ENCODE measurements at regions not wholly inside any gene's neighbourhood (a gene's known extent, or its start where the extent isn't known, plus 50 kb on each side); places are given as distances from the start of the nearest gene placed in this dataset.

GRCh38 chr9:129342591-129343423, 164.7 kb upstream of the IER5L start:
- H3K27ac ChIP-seq (ENCODE audit: low read depth, low read length) = no peak overlapping the region
- H3K36me3 ChIP-seq (ENCODE audit: control insufficient read depth, insufficient read depth, low read length) = no peaks in the 10 kb centered on the region
- no peak overlapping the region for H3K4me3 ChIP-seq (ENCODE audit: low read length)
- H3K9ac ChIP-seq (ENCODE audit: low read length) = no peak overlapping the region
- H3K4me1 ChIP-seq (ENCODE audit: control insufficient read depth, insufficient read depth, low read length) = no peaks in the 10 kb centered on the region
- H3K27me3 ChIP-seq (ENCODE audit: control insufficient read depth, insufficient read depth, low read length) = no peaks in the 10 kb centered on the region

GRCh38 chr9:129341987-129342348, 163.9 kb upstream of the IER5L start:
- H3K27ac ChIP-seq (ENCODE audit: low read depth, low read length) = no peak overlapping the region
- no peaks in the 10 kb centered on the region for H3K36me3 ChIP-seq (ENCODE audit: control insufficient read depth, insufficient read depth, low read length)

DNA sequence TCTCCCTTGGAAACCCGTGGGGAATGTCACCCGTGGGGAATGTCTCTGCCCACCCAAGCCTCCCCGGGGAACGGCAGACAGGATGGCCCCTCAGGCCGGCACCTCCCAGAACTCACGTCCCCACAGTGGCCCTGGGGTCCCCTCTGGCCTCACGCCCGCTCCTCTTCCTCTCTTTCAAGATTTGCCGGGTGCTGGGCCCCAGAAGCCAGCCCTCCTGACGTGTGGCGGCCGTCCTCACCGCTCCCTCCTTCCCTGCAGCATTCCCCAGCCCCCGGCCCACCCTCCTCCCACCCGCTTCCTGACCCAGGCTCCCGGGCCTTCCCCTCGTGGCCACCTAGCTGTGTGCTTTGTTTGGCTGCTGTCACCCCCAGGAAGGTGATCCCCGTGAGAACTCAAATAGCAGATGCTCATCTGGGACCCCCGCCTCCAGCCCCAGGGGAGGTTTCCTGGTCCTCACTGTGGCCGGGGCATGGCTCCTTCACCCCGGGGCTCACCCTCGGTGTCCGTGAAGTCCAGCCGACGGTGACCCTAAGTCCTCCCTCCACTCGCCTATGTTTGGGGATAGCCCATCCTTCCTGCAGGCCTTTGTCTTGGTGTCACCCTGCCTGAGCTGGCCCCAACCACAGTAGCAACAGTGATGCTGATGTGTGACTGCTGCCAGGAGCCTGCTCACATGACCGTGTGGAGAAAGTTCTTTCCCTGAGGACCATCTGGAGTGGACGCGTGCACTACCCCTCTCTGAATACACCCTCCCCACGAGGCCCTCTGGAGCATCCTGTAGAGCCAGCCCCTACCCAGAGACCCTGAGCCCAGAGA, 163.3 kb upstream of the IER5L start:
- H3K4me3 ChIP-seq (ENCODE audit: low read length) = no peak overlapping the region
- H3K4me1 ChIP-seq (ENCODE audit: control insufficient read depth, insufficient read depth, low read length) = peaks cover 5% of the 10 kb centered on the region
- no peaks in the 10 kb centered on the region for H3K36me3 ChIP-seq (ENCODE audit: control insufficient read depth, insufficient read depth, low read length)
- H3K9ac ChIP-seq (ENCODE audit: low read length) = no peak overlapping the region
- H3K27me3 ChIP-seq (ENCODE audit: control insufficient read depth, insufficient read depth, low read length) = no peaks in the 10 kb centered on the region
- no peak overlapping the region for H3K27ac ChIP-seq (ENCODE audit: low read depth, low read length)

More at GRCh38 chr9:129341987-129342348, 163.9 kb upstream of the IER5L start:
- no peak overlapping the region for H3K4me3 ChIP-seq (ENCODE audit: low read length)
- peaks cover 3% of the 10 kb centered on the region for H3K4me1 ChIP-seq (ENCODE audit: control insufficient read depth, insufficient read depth, low read length)
- no peak overlapping the region for H3K9ac ChIP-seq (ENCODE audit: low read length)
- no peaks in the 10 kb centered on the region for H3K27me3 ChIP-seq (ENCODE audit: control insufficient read depth, insufficient read depth, low read length)

DNA sequence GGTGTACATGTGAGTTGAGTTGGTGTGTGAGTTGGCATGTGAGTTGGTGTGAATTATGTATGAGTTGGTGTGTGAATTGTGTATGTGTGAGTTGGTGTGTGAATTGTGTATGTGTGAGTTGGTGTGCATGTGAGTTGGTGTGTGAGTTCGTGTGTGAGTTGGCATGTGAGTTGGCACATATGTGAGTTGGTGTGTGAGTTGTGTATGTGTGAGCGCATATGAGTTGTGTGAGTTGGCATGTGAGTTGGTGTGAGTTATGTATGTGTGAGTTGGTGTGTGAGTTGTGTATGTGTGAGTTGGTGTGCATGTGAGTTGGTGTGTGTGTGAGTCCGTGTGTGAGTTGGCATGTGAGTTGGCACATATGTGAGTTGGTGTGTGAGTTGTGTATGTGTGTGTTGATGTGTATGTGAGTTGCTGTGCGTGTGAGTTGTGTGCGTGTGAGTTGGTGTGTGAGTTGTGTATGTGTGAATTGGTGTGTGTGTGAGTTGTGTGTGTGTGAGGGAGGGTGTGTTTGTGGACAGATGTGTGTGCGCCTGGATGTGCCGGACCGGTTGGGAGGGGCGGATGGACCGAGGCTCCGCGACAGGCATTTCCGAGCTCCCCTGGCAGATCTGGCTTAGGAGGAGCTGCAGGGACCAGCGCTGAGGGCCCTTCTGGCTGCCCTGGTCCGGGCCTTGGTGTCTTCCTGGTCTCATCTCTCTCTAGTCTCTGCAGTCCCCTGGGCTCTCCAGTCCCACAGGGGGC, 162.5 kb upstream of the IER5L start:
- peaks cover 13% of the 10 kb centered on the region for H3K4me1 ChIP-seq (ENCODE audit: control insufficient read depth, insufficient read depth, low read length)
- H3K9ac ChIP-seq (ENCODE audit: low read length) = no peak overlapping the region
- H3K27ac ChIP-seq (ENCODE audit: low read depth, low read length) = no peak overlapping the region

DNA sequence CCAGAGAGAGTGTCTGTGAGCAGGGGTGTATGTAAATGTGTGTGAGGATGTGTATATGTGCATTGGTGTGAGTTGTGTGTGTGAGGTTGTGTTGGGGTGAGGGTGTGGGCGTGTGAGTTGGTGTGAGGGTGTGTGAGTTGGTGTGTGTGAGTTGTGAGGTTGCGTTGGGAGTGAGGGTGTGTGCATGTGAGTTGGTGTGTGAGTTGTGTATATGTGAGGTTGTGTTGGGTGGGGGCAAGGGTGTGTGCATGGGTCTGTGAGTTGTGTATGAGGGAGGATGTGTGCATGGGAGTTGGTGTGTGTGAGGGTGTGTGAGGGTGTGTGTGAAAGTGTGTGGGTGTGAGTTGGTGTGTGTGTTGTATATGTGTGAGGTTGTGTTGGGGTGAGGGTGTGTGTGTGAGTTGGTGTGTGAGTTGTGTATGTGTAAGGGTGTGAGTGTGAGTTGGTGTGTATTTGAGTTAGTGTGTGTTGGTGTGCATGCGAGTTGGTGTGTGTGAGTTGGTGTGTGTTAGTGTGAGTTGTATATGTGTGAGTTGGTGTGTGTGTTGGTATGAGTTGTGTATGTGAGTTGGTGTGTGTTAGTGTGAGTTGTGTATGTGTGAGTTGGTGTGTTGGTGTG, 161.6 kb upstream of the IER5L start:
- H3K27ac ChIP-seq (ENCODE audit: low read depth, low read length) = no peak overlapping the region

More for the DNA sequence above, 162.5 kb upstream of the IER5L start:
- Histone ChIP-seq H3K4me3 (ENCODE audit: low read length) (no peak overlapping the region), H3K27me3 (ENCODE audit: control insufficient read depth, insufficient read depth, low read length) (no peaks in the 10 kb centered on the region), H3K36me3 (ENCODE audit: control insufficient read depth, insufficient read depth, low read length) (no peaks in the 10 kb centered on the region)

GRCh38 chr9:129338724-129339430, 160.8 kb upstream of the IER5L start:
- Histone ChIP-seq H3K27ac (ENCODE audit: low read depth, low read length) (no peak overlapping the region), H3K9ac (ENCODE audit: low read length) (no peak overlapping the region), H3K4me1 (ENCODE audit: control insufficient read depth, insufficient read depth, low read length) (peaks cover 24% of the 10 kb centered on the region)

More for the DNA sequence above, 161.6 kb upstream of the IER5L start:
- H3K36me3 ChIP-seq (ENCODE audit: control insufficient read depth, insufficient read depth, low read length) = no peaks in the 10 kb centered on the region
- peaks cover 18% of the 10 kb centered on the region for H3K4me1 ChIP-seq (ENCODE audit: control insufficient read depth, insufficient read depth, low read length)
- H3K27me3 ChIP-seq (ENCODE audit: control insufficient read depth, insufficient read depth, low read length) = no peaks in the 10 kb centered on the region
- H3K4me3 ChIP-seq (ENCODE audit: low read length) = no peak overlapping the region
- H3K9ac ChIP-seq (ENCODE audit: low read length) = no peak overlapping the region

GRCh38 chr9:129337336-129338140, 159.5 kb upstream of the IER5L start:
- peaks cover 27% of the 10 kb centered on the region for H3K4me1 ChIP-seq (ENCODE audit: control insufficient read depth, insufficient read depth, low read length)
- no peak overlapping the region for H3K9ac ChIP-seq (ENCODE audit: low read length)
- H3K27me3 ChIP-seq (ENCODE audit: control insufficient read depth, insufficient read depth, low read length) = no peaks in the 10 kb centered on the region
- peak overlapping the region; percentile 21 for H3K27ac ChIP-seq (ENCODE audit: low read depth, low read length)
- peak overlapping the region; percentile 33 for H3K4me3 ChIP-seq (ENCODE audit: low read length)
- no peaks in the 10 kb centered on the region for H3K36me3 ChIP-seq (ENCODE audit: control insufficient read depth, insufficient read depth, low read length)

More at GRCh38 chr9:129338724-129339430, 160.8 kb upstream of the IER5L start:
- H3K27me3 ChIP-seq (ENCODE audit: control insufficient read depth, insufficient read depth, low read length) = no peaks in the 10 kb centered on the region
- H3K4me3 ChIP-seq (ENCODE audit: low read length) = no peak overlapping the region
- no peaks in the 10 kb centered on the region for H3K36me3 ChIP-seq (ENCODE audit: control insufficient read depth, insufficient read depth, low read length)

DNA sequence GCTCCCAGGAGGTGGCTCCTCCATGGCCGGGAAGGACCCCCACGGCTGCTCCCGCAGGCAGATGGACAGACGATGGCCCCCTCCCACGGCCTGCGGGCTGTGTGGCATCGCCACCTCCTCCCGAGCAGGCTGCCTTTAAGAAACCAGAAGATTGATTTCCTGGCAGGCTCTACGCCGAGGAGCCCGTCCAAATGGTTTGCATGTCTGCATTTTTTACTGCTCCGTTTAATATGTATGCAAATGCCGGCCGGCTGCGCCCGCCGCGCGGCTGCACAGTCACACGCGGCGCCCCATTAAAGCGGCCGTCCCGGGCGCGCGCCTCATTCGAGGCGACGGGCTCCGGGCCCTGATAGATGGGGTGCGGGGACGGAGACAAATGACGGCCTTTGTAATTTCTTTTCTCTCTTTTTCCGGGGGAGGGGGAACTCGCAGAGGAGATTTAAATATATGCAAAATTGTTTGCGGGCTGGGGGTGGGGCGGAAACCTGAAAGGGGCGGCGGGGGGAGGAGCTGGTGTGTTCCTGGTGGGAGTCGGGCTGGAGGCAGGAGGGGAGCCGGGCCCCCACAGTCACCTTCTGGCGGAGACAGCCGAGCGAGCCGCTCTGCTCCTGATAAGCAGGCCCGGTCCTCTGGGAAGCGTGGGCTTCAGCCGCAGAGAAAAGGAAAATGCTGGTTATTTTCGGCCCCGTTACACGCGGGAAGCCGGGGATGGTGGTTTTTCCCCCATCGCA, 158.7 kb upstream of the IER5L start:
- H3K27me3 ChIP-seq (ENCODE audit: control insufficient read depth, insufficient read depth, low read length) = no peaks in the 10 kb centered on the region
- H3K4me3 ChIP-seq (ENCODE audit: low read length) = peak overlapping the region; percentile 51
- peak overlapping the region; percentile 21 for H3K27ac ChIP-seq (ENCODE audit: low read depth, low read length)
- H3K9ac ChIP-seq (ENCODE audit: low read length) = no peak overlapping the region
- no peaks in the 10 kb centered on the region for H3K36me3 ChIP-seq (ENCODE audit: control insufficient read depth, insufficient read depth, low read length)
- peaks cover 27% of the 10 kb centered on the region for H3K4me1 ChIP-seq (ENCODE audit: control insufficient read depth, insufficient read depth, low read length)

- no peak overlapping the region for H3K9ac ChIP-seq (ENCODE audit: low read length)
- no peak overlapping the region for H3K27ac ChIP-seq (ENCODE audit: low read depth, low read length)
- H3K27me3 ChIP-seq (ENCODE audit: control insufficient read depth, insufficient read depth, low read length) = no peaks in the 10 kb centered on the region
- no peaks in the 10 kb centered on the region for H3K36me3 ChIP-seq (ENCODE audit: control insufficient read depth, insufficient read depth, low read length)
- H3K4me1 ChIP-seq (ENCODE audit: control insufficient read depth, insufficient read depth, low read length) = peaks cover 27% of the 10 kb centered on the region
- H3K4me3 ChIP-seq (ENCODE audit: low read length) = peak overlapping the region; percentile 51
Observed at GRCh38 chr9:129336130-129336528, 158.1 kb upstream of the IER5L start.

GRCh38 chr9:129335464-129336129, 157.5 kb upstream of the IER5L start:
- H3K9ac ChIP-seq (ENCODE audit: low read length) = no peak overlapping the region

More at GRCh38 chr9:129335464-129336129, 157.5 kb upstream of the IER5L start:
- Histone ChIP-seq H3K4me3 (ENCODE audit: low read length) (peak overlapping the region; percentile 51), H3K4me1 (ENCODE audit: control insufficient read depth, insufficient read depth, low read length) (peaks cover 27% of the 10 kb centered on the region), H3K27me3 (ENCODE audit: control insufficient read depth, insufficient read depth, low read length) (no peaks in the 10 kb centered on the region), H3K36me3 (ENCODE audit: control insufficient read depth, insufficient read depth, low read length) (no peaks in the 10 kb centered on the region), H3K27ac (ENCODE audit: low read depth, low read length) (peak overlapping the region; percentile 44)

All from rectal smooth muscle tissue (tissue), 1 donor.